ENCODE measurements at regions not wholly inside any gene's neighbourhood (a gene's known extent, or its start where the extent isn't known, plus 50 kb on each side); places are given as distances from the start of the nearest gene placed in this dataset.

GRCh38 chr7:124550036-124550435 lies 215.6 kb downstream of the GPR37 start:
- no peak for FAIRE-seq
- no peak for DNase-seq (ENCODE audit: insufficient read length, low spot score)
- TF ChIP-seq POU2F2 (IDR thresholded peaks at IDR 0.05; ENCODE audit: low read depth, low read length) (no peak), PAX5 (IDR thresholded peaks at IDR 0.05; ENCODE audit: insufficient read depth, low read length, severe bottlenecking) (no peak), POLR2A (IDR thresholded peaks at IDR 0.05; ENCODE audit: low read depth, low read length) (no peak), TAF1 (IDR thresholded peaks at IDR 0.05; ENCODE audit: low read depth, low read length) (no peak), POLR2AphosphoS5 (IDR thresholded peaks at IDR 0.05; ENCODE audit: low read depth, low read length) (no peak), SPI1 (IDR thresholded peaks at IDR 0.05; ENCODE audit: low read depth, low read length) (no peak)

DNA sequence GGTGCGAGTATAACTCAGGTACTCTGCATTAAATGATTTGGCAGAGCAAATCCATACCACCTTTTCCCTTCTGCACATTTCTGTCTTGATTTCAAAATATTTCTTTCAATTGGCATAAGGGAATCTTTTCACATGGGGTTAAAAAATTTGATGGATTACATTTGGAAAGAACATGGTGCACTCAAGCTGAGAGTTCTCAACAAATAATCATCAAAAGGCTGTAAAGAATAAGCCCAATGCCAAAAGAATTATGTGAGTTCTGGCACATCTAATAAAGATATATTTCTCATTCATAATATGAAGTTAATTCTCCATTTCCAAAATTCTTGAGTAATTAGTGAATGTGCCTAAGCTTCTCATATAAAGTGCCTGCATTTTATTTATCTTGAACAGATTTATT lies 223.1 kb downstream of the GPR37 start:
- TF ChIP-seq SPI1 (IDR thresholded peaks at IDR 0.05; ENCODE audit: low read depth, low read length), result no peak
- no peak for DNase-seq (ENCODE audit: insufficient read length, low spot score)
- FAIRE-seq, result no peak

GRCh38 chr7:124536156-124536762 lies 229.3 kb downstream of the GPR37 start:
- no peak for FAIRE-seq
- TF ChIP-seq POU2F2 (IDR thresholded peaks at IDR 0.05; ENCODE audit: low read depth, low read length), result no peak
- no peak for TF ChIP-seq POLR2A (IDR thresholded peaks at IDR 0.05; ENCODE audit: low read depth, low read length)
- no peak for TF ChIP-seq PAX5 (IDR thresholded peaks at IDR 0.05; ENCODE audit: insufficient read depth, low read length, severe bottlenecking)
- no peak for TF ChIP-seq SPI1 (IDR thresholded peaks at IDR 0.05; ENCODE audit: low read depth, low read length)
- no peak for TF ChIP-seq POLR2AphosphoS5 (IDR thresholded peaks at IDR 0.05; ENCODE audit: low read depth, low read length)
- no peak for TF ChIP-seq TAF1 (IDR thresholded peaks at IDR 0.05; ENCODE audit: low read depth, low read length)
- no peak for DNase-seq (ENCODE audit: insufficient read length, low spot score)

DNA sequence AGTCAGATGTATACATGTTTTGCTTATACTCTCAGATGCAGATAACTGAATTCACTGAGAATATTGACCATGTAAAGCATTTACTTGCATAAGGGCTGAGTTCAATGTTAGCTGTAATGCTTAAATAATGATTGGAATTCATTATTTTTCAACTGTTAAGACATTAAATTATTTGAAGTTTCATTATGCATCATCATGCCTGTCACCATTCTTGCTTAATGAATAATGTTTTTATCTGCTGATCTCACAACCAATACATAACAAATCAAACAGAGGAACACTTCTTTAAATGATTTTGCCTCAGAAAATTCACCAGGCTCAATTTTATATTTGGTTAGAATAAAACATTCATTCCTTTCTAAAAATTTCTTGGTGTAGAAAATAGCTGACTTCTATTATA lies 233.4 kb downstream of the GPR37 start:
- DNase-seq (ENCODE audit: insufficient read length, low spot score) (no peak), FAIRE-seq (no peak)
- TF ChIP-seq POLR2A (IDR thresholded peaks at IDR 0.05; ENCODE audit: low read depth, low read length) (no peak), TAF1 (IDR thresholded peaks at IDR 0.05; ENCODE audit: low read depth, low read length) (no peak), PAX5 (IDR thresholded peaks at IDR 0.05; ENCODE audit: insufficient read depth, low read length, severe bottlenecking) (no peak), SPI1 (IDR thresholded peaks at IDR 0.05; ENCODE audit: low read depth, low read length) (no peak), POU2F2 (IDR thresholded peaks at IDR 0.05; ENCODE audit: low read depth, low read length) (no peak), POLR2AphosphoS5 (IDR thresholded peaks at IDR 0.05; ENCODE audit: low read depth, low read length) (no peak)

DNA sequence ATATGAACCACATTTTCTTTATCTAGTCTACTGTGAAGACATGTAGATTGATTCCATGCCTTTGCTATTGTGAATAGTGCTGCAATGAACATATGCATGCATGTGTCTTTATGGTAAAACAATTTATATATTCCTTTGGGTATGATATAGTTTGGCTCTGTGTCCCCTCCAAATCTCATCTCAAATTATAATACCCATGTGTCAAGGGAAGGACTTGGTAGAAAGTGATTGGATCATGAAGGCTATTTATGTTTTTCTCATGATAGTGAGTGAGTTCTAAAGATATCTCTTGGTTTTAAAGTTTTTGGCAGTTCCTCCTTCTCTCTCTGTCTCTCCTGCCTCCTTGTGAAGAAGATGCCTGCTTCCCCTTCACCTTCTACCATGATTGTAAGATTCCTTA lies 248.7 kb downstream of the GPR37 start:
- FAIRE-seq, result no peak

DNA sequence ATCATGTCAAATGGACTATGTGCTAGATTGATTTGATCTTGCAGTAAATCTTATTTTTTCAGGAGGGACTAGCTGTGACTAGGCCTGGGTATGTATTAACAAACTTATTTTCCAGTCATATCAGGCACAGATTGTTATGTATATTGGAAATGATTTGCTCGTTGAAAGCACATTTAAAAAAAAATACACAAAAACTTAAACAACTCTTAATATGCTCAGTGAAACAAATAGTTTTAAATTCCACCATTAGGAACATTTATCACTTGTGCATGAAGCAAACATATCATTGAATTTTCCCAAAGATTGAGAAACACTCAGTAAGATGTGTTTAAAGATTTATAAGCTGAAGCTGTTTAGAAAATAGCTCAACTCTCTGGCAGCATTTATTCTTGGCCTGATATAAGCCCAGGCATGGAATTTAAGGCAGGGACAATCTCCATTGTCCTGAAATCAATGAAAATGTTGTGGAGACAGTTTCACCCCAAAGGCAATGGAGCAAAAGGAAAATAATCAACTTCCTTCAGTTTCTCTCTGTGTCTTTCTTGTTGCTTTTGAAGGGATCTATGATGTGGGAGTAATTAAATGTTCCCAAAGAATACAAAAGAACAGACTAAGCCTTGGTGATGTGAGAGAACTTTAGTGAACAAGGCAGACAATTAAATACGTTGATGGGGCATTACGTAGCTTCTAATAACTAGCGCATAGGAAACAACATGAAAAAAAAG lies 250.3 kb downstream of the GPR37 start:
- DNase-seq (ENCODE audit: insufficient read length, low spot score), result no peak
- TF ChIP-seq PAX5 (IDR thresholded peaks at IDR 0.05; ENCODE audit: insufficient read depth, low read length, severe bottlenecking) (no peak), TAF1 (IDR thresholded peaks at IDR 0.05; ENCODE audit: low read depth, low read length) (no peak), POU2F2 (IDR thresholded peaks at IDR 0.05; ENCODE audit: low read depth, low read length) (no peak), POLR2AphosphoS5 (IDR thresholded peaks at IDR 0.05; ENCODE audit: low read depth, low read length) (no peak), SPI1 (IDR thresholded peaks at IDR 0.05; ENCODE audit: low read depth, low read length) (no peak), POLR2A (IDR thresholded peaks at IDR 0.05; ENCODE audit: low read depth, low read length) (no peak)
- FAIRE-seq, result no peak

More for the DNA sequence above, 248.7 kb downstream of the GPR37 start:
- DNase-seq (ENCODE audit: insufficient read length, low spot score), result no peak
- TF ChIP-seq POLR2AphosphoS5 (IDR thresholded peaks at IDR 0.05; ENCODE audit: low read depth, low read length), result no peak
- no peak for TF ChIP-seq SPI1 (IDR thresholded peaks at IDR 0.05; ENCODE audit: low read depth, low read length)
- TF ChIP-seq PAX5 (IDR thresholded peaks at IDR 0.05; ENCODE audit: insufficient read depth, low read length, severe bottlenecking), result no peak
- no peak for TF ChIP-seq POLR2A (IDR thresholded peaks at IDR 0.05; ENCODE audit: low read depth, low read length)
- TF ChIP-seq POU2F2 (IDR thresholded peaks at IDR 0.05; ENCODE audit: low read depth, low read length), result no peak
- no peak for TF ChIP-seq TAF1 (IDR thresholded peaks at IDR 0.05; ENCODE audit: low read depth, low read length)

- no peak for DNase-seq (ENCODE audit: insufficient read length, low spot score)
- TF ChIP-seq POLR2AphosphoS5 (IDR thresholded peaks at IDR 0.05; ENCODE audit: low read depth, low read length), result no peak
- no peak for FAIRE-seq
Observed at GRCh38 chr7:124514471-124514870, 251.1 kb downstream of the GPR37 start.

DNA sequence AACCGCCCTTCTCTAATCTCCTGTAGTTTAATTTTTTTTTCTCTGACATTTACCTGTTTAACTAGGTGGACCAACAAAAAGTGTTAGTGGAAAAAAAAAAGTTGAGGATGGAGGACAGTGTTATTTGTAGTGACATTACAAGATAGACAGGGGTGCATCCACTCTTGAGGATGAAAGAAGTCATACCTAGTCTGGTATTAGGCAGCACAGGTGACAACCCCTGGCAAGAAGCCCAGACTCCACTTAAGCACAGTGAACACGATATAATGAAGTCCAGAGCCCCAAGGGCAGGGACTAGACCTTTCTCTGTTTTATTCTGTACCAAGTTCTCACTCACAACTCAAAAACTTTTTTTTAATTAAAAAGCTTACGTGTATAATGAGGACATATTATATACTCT lies 268.4 kb downstream of the GPR37 start:
- FAIRE-seq (no peak), DNase-seq (ENCODE audit: insufficient read length, low spot score) (no peak)
- no peak for TF ChIP-seq PAX5 (IDR thresholded peaks at IDR 0.05; ENCODE audit: insufficient read depth, low read length, severe bottlenecking)
- TF ChIP-seq POU2F2 (IDR thresholded peaks at IDR 0.05; ENCODE audit: low read depth, low read length), result no peak
- TF ChIP-seq TAF1 (IDR thresholded peaks at IDR 0.05; ENCODE audit: low read depth, low read length), result no peak
- TF ChIP-seq SPI1 (IDR thresholded peaks at IDR 0.05; ENCODE audit: low read depth, low read length), result no peak
- TF ChIP-seq POLR2A (IDR thresholded peaks at IDR 0.05; ENCODE audit: low read depth, low read length), result no peak
- TF ChIP-seq POLR2AphosphoS5 (IDR thresholded peaks at IDR 0.05; ENCODE audit: low read depth, low read length), result no peak

- FAIRE-seq, result no peak
- no peak for DNase-seq (ENCODE audit: insufficient read length, low spot score)
- no peak for TF ChIP-seq POU2F2 (IDR thresholded peaks at IDR 0.05; ENCODE audit: low read depth, low read length)
Observed at GRCh38 chr7:124489925-124490324, 275.7 kb downstream of the GPR37 start.

GRCh38 chr7:124489082-124489819 lies 276.3 kb downstream of the GPR37 start:
- FAIRE-seq (no peak), DNase-seq (ENCODE audit: insufficient read length, low spot score) (no peak)
- TF ChIP-seq PAX5 (IDR thresholded peaks at IDR 0.05; ENCODE audit: insufficient read depth, low read length, severe bottlenecking), result no peak
- no peak for TF ChIP-seq TAF1 (IDR thresholded peaks at IDR 0.05; ENCODE audit: low read depth, low read length)
- no peak for TF ChIP-seq POLR2AphosphoS5 (IDR thresholded peaks at IDR 0.05; ENCODE audit: low read depth, low read length)
- no peak for TF ChIP-seq POU2F2 (IDR thresholded peaks at IDR 0.05; ENCODE audit: low read depth, low read length)
- no peak for TF ChIP-seq POLR2A (IDR thresholded peaks at IDR 0.05; ENCODE audit: low read depth, low read length)
- TF ChIP-seq SPI1 (IDR thresholded peaks at IDR 0.05; ENCODE audit: low read depth, low read length), result no peak
